ENCODE measurements at regions not wholly inside any gene's neighbourhood (a gene's known extent, or its start where the extent isn't known, plus 50 kb on each side); places are given as distances from the start of the nearest gene placed in this dataset.

GRCh38 chr4:31241504-31242106, 521.4 kb downstream of the PCDH7 start:
- Histone ChIP-seq H3K18ac (ENCODE audit: insufficient read length, low read depth, low read length) (no peak overlapping the region), H2BK120ac (ENCODE audit: low read depth, low read length, poor library complexity, severe bottlenecking) (no peak overlapping the region), H3K79me2 (ENCODE audit: insufficient read depth, low read length) (no peaks in the 10 kb centered on the region), H3K56ac (ENCODE audit: insufficient read length, low read depth, low read length) (no peak overlapping the region), H3K27ac (ENCODE audit: insufficient read length, low read depth, low read length) (no peak overlapping the region), H2BK5ac (ENCODE audit: insufficient read length, low read length) (no peak overlapping the region), H2BK12ac (ENCODE audit: insufficient read length, low read depth, low read length) (no peak overlapping the region), H3T11ph (ENCODE audit: low read length) (no peak overlapping the region), H3K4me1 (ENCODE audit: insufficient read depth, low read length) (no peaks in the 10 kb centered on the region), H3K9me3 (ENCODE audit: control insufficient read depth, low read depth, low read length) (no peaks in the 10 kb centered on the region), H4K91ac (ENCODE audit: insufficient read length, low read depth, low read length) (no peak overlapping the region), H3K4ac (ENCODE audit: low read depth, low read length) (no peak overlapping the region), H2BK15ac (ENCODE audit: low read depth, low read length) (no peak overlapping the region), H3K23ac (ENCODE audit: insufficient read length, low read depth, low read length) (no peak overlapping the region), H2AFZ (ENCODE audit: low read length) (no peak overlapping the region), H4K5ac (ENCODE audit: insufficient read length, low read depth, low read length) (no peak overlapping the region), H3K23me2 (ENCODE audit: insufficient read length, low read depth, low read length, poor library complexity, severe bottlenecking) (no peaks in the 10 kb centered on the region), H3K27me3 (ENCODE audit: insufficient read depth, low read length) (no peaks in the 10 kb centered on the region), H3K9ac (ENCODE audit: extremely low read depth, insufficient read length, low read length) (no peak overlapping the region), H3K4me2 (ENCODE audit: insufficient read depth, insufficient read length, low read length) (no peak overlapping the region), H2BK20ac (ENCODE audit: low read depth, low read length, poor library complexity, severe bottlenecking) (no peak overlapping the region), H3K14ac (ENCODE audit: insufficient read depth, low read length) (no peak overlapping the region), H4K20me1 (ENCODE audit: control insufficient read depth, insufficient read depth, insufficient read length) (no peaks in the 10 kb centered on the region), H4K8ac (replicated peaks; ENCODE audit: insufficient read length, low read depth, low read length) (no peak overlapping the region), H2AK5ac (ENCODE audit: insufficient read length, low read length) (no peak overlapping the region), H3K79me1 (ENCODE audit: insufficient read depth, low read depth, low read length, poor library complexity, severe bottlenecking) (no peaks in the 10 kb centered on the region)
- H3K4me1 Mint-ChIP-seq = peaks cover 6% of the 10 kb centered on the region in 2 experiments; a peak in 3 of 4 replicates
- WGBS (ENCODE audit: extremely low coverage, insufficient read length, low lambda C conversion rate) = no CpG with 5 or more reads among the region's 1 CpG
- TF ChIP-seq, protein P1, sequence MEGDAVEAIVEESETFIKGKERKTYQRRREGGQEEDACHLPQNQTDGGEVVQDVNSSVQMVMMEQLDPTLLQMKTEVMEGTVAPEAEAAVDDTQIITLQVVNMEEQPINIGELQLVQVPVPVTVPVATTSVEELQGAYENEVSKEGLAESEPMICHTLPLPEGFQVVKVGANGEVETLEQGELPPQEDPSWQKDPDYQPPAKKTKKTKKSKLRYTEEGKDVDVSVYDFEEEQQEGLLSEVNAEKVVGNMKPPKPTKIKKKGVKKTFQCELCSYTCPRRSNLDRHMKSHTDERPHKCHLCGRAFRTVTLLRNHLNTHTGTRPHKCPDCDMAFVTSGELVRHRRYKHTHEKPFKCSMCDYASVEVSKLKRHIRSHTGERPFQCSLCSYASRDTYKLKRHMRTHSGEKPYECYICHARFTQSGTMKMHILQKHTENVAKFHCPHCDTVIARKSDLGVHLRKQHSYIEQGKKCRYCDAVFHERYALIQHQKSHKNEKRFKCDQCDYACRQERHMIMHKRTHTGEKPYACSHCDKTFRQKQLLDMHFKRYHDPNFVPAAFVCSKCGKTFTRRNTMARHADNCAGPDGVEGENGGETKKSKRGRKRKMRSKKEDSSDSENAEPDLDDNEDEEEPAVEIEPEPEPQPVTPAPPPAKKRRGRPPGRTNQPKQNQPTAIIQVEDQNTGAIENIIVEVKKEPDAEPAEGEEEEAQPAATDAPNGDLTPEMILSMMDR (conservative IDR thresholded peaks at IDR 0.05) = no peak
- no peak overlapping the region for H3K4me3 Mint-ChIP-seq
- DNase-seq = no peak
- H3K9me3 Mint-ChIP-seq = peaks cover 0 to 10% of the 10 kb centered on the region in 2 experiments; a peak in 3 of 5 replicates
- peak overlapping the region in 1 of 3 experiments; percentile 4; a peak in 2 of 7 replicates for H3K27ac Mint-ChIP-seq
- no peaks in the 10 kb centered on the region for H3K27me3 Mint-ChIP-seq (ENCODE audit: low read depth)
- peaks cover 4 to 8% (median 5%) of the 10 kb centered on the region in 3 experiments; a peak in 6 of 7 replicates for H3K36me3 Mint-ChIP-seq (ENCODE audit: insufficient read depth in 1 of 3, low read depth in 3 of 3)

Data from H9 (cell line).